ENCODE measurements at regions not wholly inside any gene's neighbourhood (a gene's known extent, or its start where the extent isn't known, plus 50 kb on each side); places are given as distances from the start of the nearest gene placed in this dataset.

DNA sequence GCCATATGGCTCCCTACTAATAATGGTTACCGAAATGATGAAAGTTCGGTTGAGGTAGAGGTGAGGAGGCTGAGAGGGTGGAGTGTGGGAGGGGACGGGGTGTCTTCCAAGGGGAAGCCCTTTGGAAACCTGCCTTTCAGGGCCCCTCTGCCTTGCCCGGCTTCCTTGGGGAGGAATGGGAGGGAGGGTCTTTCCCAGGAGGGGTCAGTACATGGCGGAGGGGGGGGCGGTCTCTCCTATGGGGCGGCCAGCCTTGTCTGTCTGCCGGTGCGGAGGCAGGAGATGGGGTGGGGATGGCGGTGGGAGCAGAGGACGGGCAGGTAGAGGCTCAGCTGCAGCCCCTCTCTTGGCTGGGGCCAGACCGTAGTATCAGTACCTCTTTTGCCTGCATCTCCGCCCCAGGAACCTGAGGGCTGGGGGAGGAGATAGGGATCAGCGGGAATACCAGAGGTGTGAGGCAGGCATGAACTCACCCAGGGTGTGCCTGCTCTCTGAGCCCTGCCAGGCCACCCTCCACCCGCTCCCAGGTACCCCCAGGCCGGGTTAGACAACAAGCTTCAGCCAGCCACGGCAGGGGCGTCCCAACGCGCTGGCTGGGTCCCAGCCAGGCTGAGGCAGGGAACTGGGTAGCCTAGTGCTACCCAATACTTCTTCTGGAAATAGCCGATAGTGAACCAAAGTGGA is 79.4 kb upstream of the POU3F1 start:
- no peak overlapping the region for H3K4me2 ChIP-seq (ENCODE audit: insufficient read depth, low read length)

GRCh38 chr1:38125016-38125415 is 78.4 kb upstream of the POU3F1 start:
- no peak for FAIRE-seq
- H4K20me1 ChIP-seq (replicated peaks; ENCODE audit: control insufficient read depth, insufficient read depth, low read length) = peaks cover 20% of the 10 kb centered on the region; the same call in 1 of the 2 replicates
- ChIA-PET POLR2A (no interaction called here), CTCF (ENCODE audit: low intra/inter-chr PET ratio) (no interaction called here)
- H2AFZ ChIP-seq (ENCODE audit: low read depth, low read length) = no peak overlapping the region
- in situ Hi-C loops (cut with MboI) (no loop called here), intact Hi-C loops (cut with micrococcal nuclease) (no loop called here)
- ATAC-seq = no peak
- no TSS peak for BruUV-seq (replicated peaks)
- no peak overlapping the region for H3K4me3 ChIP-seq
- H3K9ac ChIP-seq (ENCODE audit: insufficient read depth in 1 of 2, low read depth in 2 of 2, low read length in 2 of 2) = no peak overlapping the region
- DNase-seq (ENCODE audit: extremely low read depth in 1 of 4, low spot score in 3 of 4) = no peak
- 0 out of 5 replicates have a peak, but pooled peaks cover 0 to 4% of the 10 kb centered on the region in 2 experiments for H3K4me1 ChIP-seq (replicated peaks in 1 of 2; ENCODE audit: control insufficient read depth in 2 of 2, insufficient read depth in 2 of 2, low read length in 2 of 2)
- H3K27me3 ChIP-seq (ENCODE audit: control insufficient read depth in 2 of 2, insufficient read depth in 2 of 2, low read length in 2 of 2) = peaks cover 43 to 86% of the 10 kb centered on the region in 2 experiments
- no peak overlapping the region for H3K27ac ChIP-seq (ENCODE audit: extremely low read depth, low read depth, low read length)
- 2% methylated on average over 4 of the region's 5 CpGs for WGBS (ENCODE audit: insufficient coverage, low coverage, missing lambda C conversion rate)
- H3K4me2 ChIP-seq (ENCODE audit: insufficient read depth, low read length) = no peak overlapping the region
- no peaks in the 10 kb centered on the region for H3K36me3 ChIP-seq (ENCODE audit: control insufficient read depth, insufficient read depth, low read length)
- H3K79me2 ChIP-seq (ENCODE audit: control insufficient read depth, insufficient read depth, low read length) = no peaks in the 10 kb centered on the region
- H3K9me3 ChIP-seq (replicated peaks; ENCODE audit: control insufficient read depth, insufficient read depth, low read depth, low read length) = no peaks in the 10 kb centered on the region
- no peaks in the 10 kb centered on the region for H3K9me1 ChIP-seq (ENCODE audit: control insufficient read depth, insufficient read depth, low read length)
- TF ChIP-seq, protein P1, sequence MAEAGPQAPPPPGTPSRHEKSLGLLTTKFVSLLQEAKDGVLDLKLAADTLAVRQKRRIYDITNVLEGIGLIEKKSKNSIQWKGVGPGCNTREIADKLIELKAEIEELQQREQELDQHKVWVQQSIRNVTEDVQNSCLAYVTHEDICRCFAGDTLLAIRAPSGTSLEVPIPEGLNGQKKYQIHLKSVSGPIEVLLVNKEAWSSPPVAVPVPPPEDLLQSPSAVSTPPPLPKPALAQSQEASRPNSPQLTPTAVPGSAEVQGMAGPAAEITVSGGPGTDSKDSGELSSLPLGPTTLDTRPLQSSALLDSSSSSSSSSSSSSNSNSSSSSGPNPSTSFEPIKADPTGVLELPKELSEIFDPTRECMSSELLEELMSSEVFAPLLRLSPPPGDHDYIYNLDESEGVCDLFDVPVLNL (CRISPR knock-in tag; IDR thresholded peaks at IDR 0.05; ENCODE audit: low read depth) = no peak
- TF ChIP-seq RREB1 (CRISPR knock-in tag; IDR thresholded peaks at IDR 0.05) (no peak), MAX (CRISPR knock-in tag; IDR thresholded peaks at IDR 0.05) (no peak), RFX1 (IDR thresholded peaks at IDR 0.05) (no peak), E2F3 (CRISPR knock-in tag; IDR thresholded peaks at IDR 0.05) (no peak), ZNF507 (tag; conservative IDR thresholded peaks at IDR 0.05) (no peak)

More for the DNA sequence above, 79.4 kb upstream of the POU3F1 start:
- intact Hi-C loops (cut with micrococcal nuclease) = no loop called here
- ATAC-seq (no peak), DNase-seq (ENCODE audit: extremely low read depth in 1 of 4, low spot score in 3 of 4) (no peak), FAIRE-seq (no peak)
- CTCF ChIA-PET (ENCODE audit: low intra/inter-chr PET ratio) = no interaction called here
- no TSS peak for BruUV-seq (replicated peaks)
- in situ Hi-C loops (cut with MboI) = no loop called here
- Histone ChIP-seq H3K9ac (ENCODE audit: insufficient read depth in 1 of 2, low read depth in 2 of 2, low read length in 2 of 2) (no peak overlapping the region), H3K79me2 (ENCODE audit: control insufficient read depth, insufficient read depth, low read length) (no peaks in the 10 kb centered on the region), H3K9me3 (replicated peaks; ENCODE audit: control insufficient read depth, insufficient read depth, low read depth, low read length) (no peaks in the 10 kb centered on the region), H2AFZ (ENCODE audit: low read depth, low read length) (no peak overlapping the region), H3K36me3 (ENCODE audit: control insufficient read depth, insufficient read depth, low read length) (no peaks in the 10 kb centered on the region), H3K27me3 (ENCODE audit: control insufficient read depth in 2 of 2, insufficient read depth in 2 of 2, low read length in 2 of 2) (peaks cover 37 to 90% of the 10 kb centered on the region in 2 experiments), H4K20me1 (replicated peaks; ENCODE audit: control insufficient read depth, insufficient read depth, low read length) (peaks cover 23% of the 10 kb centered on the region), H3K4me3 (no peak overlapping the region), H3K27ac (ENCODE audit: extremely low read depth, low read depth, low read length) (no peak overlapping the region), H3K4me1 (replicated peaks in 1 of 2; ENCODE audit: control insufficient read depth in 2 of 2, insufficient read depth in 2 of 2, low read length in 2 of 2) (0 out of 5 replicates have a peak, but pooled peaks cover 0 to 4% of the 10 kb centered on the region in 2 experiments), H3K9me1 (ENCODE audit: control insufficient read depth, insufficient read depth, low read length) (no peaks in the 10 kb centered on the region)
- POLR2A ChIA-PET = no interaction called here
- no peak for TF ChIP-seq HDGF (IDR thresholded peaks at IDR 0.05)
- WGBS (ENCODE audit: insufficient coverage, low coverage, missing lambda C conversion rate) = 4% methylated on average over 18 of the region's 21 CpGs

Measured in K562 (cell line).